ENCODE measurements at regions not wholly inside any gene's neighbourhood (a gene's known extent, or its start where the extent isn't known, plus 50 kb on each side); places are given as distances from the start of the nearest gene placed in this dataset.

DNA sequence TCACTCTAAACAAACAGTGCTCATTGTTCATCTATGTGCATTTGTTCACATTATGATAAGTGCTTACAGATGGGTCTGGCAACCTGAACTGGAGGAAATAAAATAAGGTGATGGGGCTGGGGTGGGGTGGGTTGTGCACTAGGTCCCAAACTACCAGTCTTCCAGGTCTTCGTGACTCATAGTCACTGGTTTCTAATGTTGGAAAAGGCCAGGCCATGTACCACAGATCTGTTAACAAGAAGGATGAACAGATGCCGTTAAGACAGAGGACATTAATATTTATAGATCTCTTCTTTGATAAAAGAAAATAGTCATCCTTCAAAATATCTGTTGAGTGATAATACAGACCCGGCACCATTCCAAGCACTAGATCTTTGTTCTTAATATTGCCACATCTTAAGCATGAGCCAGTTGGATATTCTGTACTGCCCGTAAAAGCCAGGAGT, 71.4 kb upstream of the STARD4 start:
- TF ChIP-seq, protein P1, sequence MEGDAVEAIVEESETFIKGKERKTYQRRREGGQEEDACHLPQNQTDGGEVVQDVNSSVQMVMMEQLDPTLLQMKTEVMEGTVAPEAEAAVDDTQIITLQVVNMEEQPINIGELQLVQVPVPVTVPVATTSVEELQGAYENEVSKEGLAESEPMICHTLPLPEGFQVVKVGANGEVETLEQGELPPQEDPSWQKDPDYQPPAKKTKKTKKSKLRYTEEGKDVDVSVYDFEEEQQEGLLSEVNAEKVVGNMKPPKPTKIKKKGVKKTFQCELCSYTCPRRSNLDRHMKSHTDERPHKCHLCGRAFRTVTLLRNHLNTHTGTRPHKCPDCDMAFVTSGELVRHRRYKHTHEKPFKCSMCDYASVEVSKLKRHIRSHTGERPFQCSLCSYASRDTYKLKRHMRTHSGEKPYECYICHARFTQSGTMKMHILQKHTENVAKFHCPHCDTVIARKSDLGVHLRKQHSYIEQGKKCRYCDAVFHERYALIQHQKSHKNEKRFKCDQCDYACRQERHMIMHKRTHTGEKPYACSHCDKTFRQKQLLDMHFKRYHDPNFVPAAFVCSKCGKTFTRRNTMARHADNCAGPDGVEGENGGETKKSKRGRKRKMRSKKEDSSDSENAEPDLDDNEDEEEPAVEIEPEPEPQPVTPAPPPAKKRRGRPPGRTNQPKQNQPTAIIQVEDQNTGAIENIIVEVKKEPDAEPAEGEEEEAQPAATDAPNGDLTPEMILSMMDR (IDR thresholded peaks at IDR 0.05): no peak
- TF ChIP-seq POLR2A (IDR thresholded peaks at IDR 0.05): no peak
